ENCODE measurements at regions not wholly inside any gene's neighbourhood (a gene's known extent, or its start where the extent isn't known, plus 50 kb on each side); places are given as distances from the start of the nearest gene placed in this dataset.

- TF ChIP-seq POLR2AphosphoS5 (IDR thresholded peaks at IDR 0.05; ENCODE audit: low read depth, low read length) (no peak), TAF1 (IDR thresholded peaks at IDR 0.05; ENCODE audit: borderline replicate concordance, insufficient read depth, low read length) (no peak), FOXP2 (optimal IDR thresholded peaks at IDR 0.05; ENCODE audit: borderline replicate concordance, extremely low read depth, extremely low read length, insufficient read depth) (no peak), SIN3A (IDR thresholded peaks at IDR 0.05; ENCODE audit: borderline replicate concordance, insufficient read depth, low read length) (no peak), REST (IDR thresholded peaks at IDR 0.05; ENCODE audit: insufficient read depth in 1 of 2, low read depth in 2 of 2, low read length in 2 of 2) (no peak)
Measured at GRCh38 chr2:236352761-236353593, 88.8 kb upstream of the ASB18 start.

GRCh38 chr2:236353594-236353942 is 89.4 kb upstream of the ASB18 start:
- no peak for TF ChIP-seq FOXP2 (optimal IDR thresholded peaks at IDR 0.05; ENCODE audit: borderline replicate concordance, extremely low read depth, extremely low read length, insufficient read depth)
- no peak for TF ChIP-seq POLR2AphosphoS5 (IDR thresholded peaks at IDR 0.05; ENCODE audit: low read depth, low read length)
- TF ChIP-seq SIN3A (IDR thresholded peaks at IDR 0.05; ENCODE audit: borderline replicate concordance, insufficient read depth, low read length), result no peak
- no peak for TF ChIP-seq TAF1 (IDR thresholded peaks at IDR 0.05; ENCODE audit: borderline replicate concordance, insufficient read depth, low read length)
- no peak for TF ChIP-seq REST (IDR thresholded peaks at IDR 0.05; ENCODE audit: insufficient read depth in 1 of 2, low read depth in 2 of 2, low read length in 2 of 2)

- TF ChIP-seq TAF1 (IDR thresholded peaks at IDR 0.05; ENCODE audit: borderline replicate concordance, insufficient read depth, low read length) (no peak), SIN3A (IDR thresholded peaks at IDR 0.05; ENCODE audit: borderline replicate concordance, insufficient read depth, low read length) (no peak), POLR2AphosphoS5 (IDR thresholded peaks at IDR 0.05; ENCODE audit: low read depth, low read length) (no peak), FOXP2 (optimal IDR thresholded peaks at IDR 0.05; ENCODE audit: borderline replicate concordance, extremely low read depth, extremely low read length, insufficient read depth) (no peak), REST (IDR thresholded peaks at IDR 0.05; ENCODE audit: insufficient read depth in 1 of 2, low read depth in 2 of 2, low read length in 2 of 2) (no peak)
Measured at GRCh38 chr2:236354056-236354940, 90.1 kb upstream of the ASB18 start.

GRCh38 chr2:236354973-236355595 is 90.9 kb upstream of the ASB18 start:
- TF ChIP-seq REST (IDR thresholded peaks at IDR 0.05; ENCODE audit: insufficient read depth in 1 of 2, low read depth in 2 of 2, low read length in 2 of 2) (no peak), SIN3A (IDR thresholded peaks at IDR 0.05; ENCODE audit: borderline replicate concordance, insufficient read depth, low read length) (no peak), TAF1 (IDR thresholded peaks at IDR 0.05; ENCODE audit: borderline replicate concordance, insufficient read depth, low read length) (no peak), FOXP2 (optimal IDR thresholded peaks at IDR 0.05; ENCODE audit: borderline replicate concordance, extremely low read depth, extremely low read length, insufficient read depth) (no peak), POLR2AphosphoS5 (IDR thresholded peaks at IDR 0.05; ENCODE audit: low read depth, low read length) (no peak)
